Neutrophil (primary cell): ENCODE measurements at regions not wholly inside any gene's neighbourhood (a gene's known extent, or its start where the extent isn't known, plus 50 kb on each side); places are given as distances from the start of the nearest gene placed in this dataset.

Source experiments
- H3K27ac ChIP-seq: fragments of 200-600 bp; sonication (generic); 2 replicates; pipeline ENCODE4 v1.5.1; 2016; ENCODE audit warnings: mild to moderate bottlenecking, moderate library complexity
- H3K27me3 ChIP-seq: fragments of 200-600 bp; sonication (generic); 2 replicates; pipeline ENCODE4 v1.6.0; 2016; ENCODE audit warnings: mild to moderate bottlenecking
- H3K36me3 ChIP-seq: fragments of 200-600 bp; sonication (generic); 2 replicates; pipeline ENCODE4 v1.5.1; 2017
- H3K4me1 ChIP-seq, 2 experiments: fragments of 200-600 bp in 1 of 2; sonication (generic) in 1 of 2; 1 replicate in 1 of 2; 2 replicates in 1 of 2; pipeline versions ENCODE4 v1.5.1 to v1.6.1; 2013 to 2016; ENCODE audit warnings: low read depth in 1 of 2, low read length in 1 of 2, mild to moderate bottlenecking in 1 of 2, moderate library complexity in 1 of 2; ENCODE audit not compliant: control insufficient read depth in 1 of 2, insufficient read depth in 1 of 2
- H3K4me3 ChIP-seq, 2 experiments: fragments of 200-600 bp in 1 of 2; sonication (generic) in 1 of 2; 1 replicate in 1 of 2; 2 replicates in 1 of 2; pipeline ENCODE4 v1.5.1; 2013 to 2016; ENCODE audit warnings: low read depth in 1 of 2, low read length in 1 of 2, mild to moderate bottlenecking in 1 of 2, moderate library complexity in 1 of 2
- H3K9me3 ChIP-seq: fragments of 200-600 bp; sonication (generic); 2 replicates; pipeline ENCODE4 v1.5.1; 2016
- CTCF ChIP-seq: fragments of 200-600 bp; sonication (generic); IDR thresholded peaks from 2 replicates; pipeline ENCODE4 v1.5.1; 2016; ENCODE audit warnings: antibody characterized with exemption

- Histone ChIP-seq H3K4me3 (no peak overlapping the region), H3K36me3 (no peaks in the 10 kb centered on the region), H3K9me3 (no peaks in the 10 kb centered on the region), H3K4me1 (no peaks in the 10 kb centered on the region), H3K27me3 (no peaks in the 10 kb centered on the region), H3K27ac (no peak overlapping the region)
- no peak for TF ChIP-seq CTCF
These were observed 540.1 kb upstream of the FAM241A start for GRCh38 chr4:111605111-111605510.

- no peak for TF ChIP-seq CTCF
- H3K36me3 ChIP-seq = no peaks in the 10 kb centered on the region
- no peak overlapping the region for H3K4me3 ChIP-seq
- no peaks in the 10 kb centered on the region for H3K9me3 ChIP-seq
- H3K27ac ChIP-seq = no peak overlapping the region
- no peaks in the 10 kb centered on the region for H3K27me3 ChIP-seq
- H3K4me1 ChIP-seq = no peaks in the 10 kb centered on the region
These were observed 534.6 kb upstream of the FAM241A start for GRCh38 chr4:111610681-111611080.

- no peak for TF ChIP-seq CTCF
- H3K4me3 ChIP-seq = no peak overlapping the region
- H3K27me3 ChIP-seq = no peaks in the 10 kb centered on the region
- H3K9me3 ChIP-seq = no peaks in the 10 kb centered on the region
- H3K27ac ChIP-seq = no peak overlapping the region
- H3K36me3 ChIP-seq = no peaks in the 10 kb centered on the region
- H3K4me1 ChIP-seq = no peaks in the 10 kb centered on the region
These were observed 526.3 kb upstream of the FAM241A start for GRCh38 chr4:111618908-111619307.

GRCh38 chr4:111628437-111628836, 516.8 kb upstream of the FAM241A start:
- H3K36me3 ChIP-seq = no peaks in the 10 kb centered on the region
- no peaks in the 10 kb centered on the region for H3K4me1 ChIP-seq
- no peak for TF ChIP-seq CTCF
- no peaks in the 10 kb centered on the region for H3K27me3 ChIP-seq
- no peak overlapping the region for H3K4me3 ChIP-seq
- H3K27ac ChIP-seq = no peak overlapping the region
- no peaks in the 10 kb centered on the region for H3K9me3 ChIP-seq

- H3K36me3 ChIP-seq = no peaks in the 10 kb centered on the region
- TF ChIP-seq CTCF = no peak
- H3K27ac ChIP-seq = no peak overlapping the region
- no peaks in the 10 kb centered on the region for H3K27me3 ChIP-seq
- no peak overlapping the region for H3K4me3 ChIP-seq
- no peaks in the 10 kb centered on the region for H3K9me3 ChIP-seq
- no peaks in the 10 kb centered on the region for H3K4me1 ChIP-seq
These were observed 514.5 kb upstream of the FAM241A start for GRCh38 chr4:111630705-111631104.
